Left forelimb (tissue), 1 donor: ENCODE measurements at regions not wholly inside any gene's neighbourhood (a gene's known extent, or its start where the extent isn't known, plus 50 kb on each side); places are given as distances from the start of the nearest gene placed in this dataset.

Source experiments
- DNase-seq: peaks from one replicate; pipeline ENCODE4 v3.0.0-alpha.2; 2018; ENCODE audit warnings: low spot score

- DNase-seq: no peak
Observed at GRCh38 chr10:69716711-69717560, 84.8 kb upstream of the COL13A1 start.

GRCh38 chr10:69718951-69719350 is 82.8 kb upstream of the COL13A1 start:
- DNase-seq: no peak

- no peak for DNase-seq
Observed at GRCh38 chr10:69721690-69722310, 79.9 kb upstream of the COL13A1 start.

GRCh38 chr10:69723653-69724052 is 78.1 kb upstream of the COL13A1 start:
- DNase-seq: no peak

GRCh38 chr10:69726850-69727249 is 74.9 kb upstream of the COL13A1 start:
- no peak for DNase-seq

GRCh38 chr10:69728335-69728870 is 73.3 kb upstream of the COL13A1 start:
- DNase-seq: no peak

GRCh38 chr10:69729326-69730048 is 72.2 kb upstream of the COL13A1 start:
- no peak for DNase-seq

GRCh38 chr10:69730251-69731156 is 71.2 kb upstream of the COL13A1 start:
- DNase-seq: no peak

GRCh38 chr10:69731184-69731583 is 70.5 kb upstream of the COL13A1 start:
- no peak for DNase-seq

- no peak for DNase-seq
Observed at GRCh38 chr10:69731698-69732097, 70.0 kb upstream of the COL13A1 start.

- DNase-seq: no peak
Observed at GRCh38 chr10:69732147-69732825, 69.4 kb upstream of the COL13A1 start.

GRCh38 chr10:69732826-69733150 is 68.9 kb upstream of the COL13A1 start:
- no peak for DNase-seq

GRCh38 chr10:69733791-69734261 is 67.9 kb upstream of the COL13A1 start:
- DNase-seq: no peak

- DNase-seq: no peak
Observed at GRCh38 chr10:69734416-69734796, 67.3 kb upstream of the COL13A1 start.

- no peak for DNase-seq
Observed at GRCh38 chr10:69734797-69735468, 66.8 kb upstream of the COL13A1 start.

GRCh38 chr10:69736886-69737641 is 64.6 kb upstream of the COL13A1 start:
- no peak for DNase-seq

GRCh38 chr10:69738071-69738470 is 63.6 kb upstream of the COL13A1 start:
- DNase-seq: no peak

GRCh38 chr10:69738858-69739435 is 62.8 kb upstream of the COL13A1 start:
- DNase-seq: no peak

- no peak for DNase-seq
Observed at GRCh38 chr10:69739634-69740033, 62.1 kb upstream of the COL13A1 start.
